ENCODE measurements at regions not wholly inside any gene's neighbourhood (a gene's known extent, or its start where the extent isn't known, plus 50 kb on each side); places are given as distances from the start of the nearest gene placed in this dataset. TPM values are rescaled to one million over a fixed set of nuclear protein-coding genes. Genes with fewer than 3 reads are reported as not detected.

- no peaks in the 10 kb centered on the region for H3K9me3 ChIP-seq
These were observed 908.4 kb downstream of the KCNJ18 start for GRCh38 chr17:22600644-22601298.

More at GRCh38 chr17:22600644-22601298, 908.4 kb downstream of the KCNJ18 start:
- Histone ChIP-seq H3K4me3 (no peak overlapping the region), H3K27ac (no peak overlapping the region), H3K27me3 (no peaks in the 10 kb centered on the region), H3K4me1 (no peaks in the 10 kb centered on the region), H3K36me3 (no peaks in the 10 kb centered on the region)
- no peak for DNase-seq (ENCODE audit: extremely low spot score in 2 of 2)
- intact Hi-C loops (cut with DNase I): no loop called here
- TF ChIP-seq POLR2A (IDR thresholded peaks at IDR 0.05) (no peak), CTCF (IDR thresholded peaks at IDR 0.05) (no peak), POLR2AphosphoS5 (IDR thresholded peaks at IDR 0.05; ENCODE audit: insufficient read depth in 1 of 2, low read depth in 1 of 2) (no peak)

Small RNA genes in the stretch of these regions (small RNA-seq; reads per million reads assigned to genes)
- gene ABBA01006766.1 (not detected), gene NMTRS-TGA3-1 (not detected)

Data from vagina (tissue), 2 donors.